ENCODE measurements at regions not wholly inside any gene's neighbourhood (a gene's known extent, or its start where the extent isn't known, plus 50 kb on each side); places are given as distances from the start of the nearest gene placed in this dataset.
"Not testable (repeated sequence)": the region's sequence is repeated elsewhere in the genome, so short reads cannot be mapped to it uniquely, and the experiment has no call there.

DNA sequence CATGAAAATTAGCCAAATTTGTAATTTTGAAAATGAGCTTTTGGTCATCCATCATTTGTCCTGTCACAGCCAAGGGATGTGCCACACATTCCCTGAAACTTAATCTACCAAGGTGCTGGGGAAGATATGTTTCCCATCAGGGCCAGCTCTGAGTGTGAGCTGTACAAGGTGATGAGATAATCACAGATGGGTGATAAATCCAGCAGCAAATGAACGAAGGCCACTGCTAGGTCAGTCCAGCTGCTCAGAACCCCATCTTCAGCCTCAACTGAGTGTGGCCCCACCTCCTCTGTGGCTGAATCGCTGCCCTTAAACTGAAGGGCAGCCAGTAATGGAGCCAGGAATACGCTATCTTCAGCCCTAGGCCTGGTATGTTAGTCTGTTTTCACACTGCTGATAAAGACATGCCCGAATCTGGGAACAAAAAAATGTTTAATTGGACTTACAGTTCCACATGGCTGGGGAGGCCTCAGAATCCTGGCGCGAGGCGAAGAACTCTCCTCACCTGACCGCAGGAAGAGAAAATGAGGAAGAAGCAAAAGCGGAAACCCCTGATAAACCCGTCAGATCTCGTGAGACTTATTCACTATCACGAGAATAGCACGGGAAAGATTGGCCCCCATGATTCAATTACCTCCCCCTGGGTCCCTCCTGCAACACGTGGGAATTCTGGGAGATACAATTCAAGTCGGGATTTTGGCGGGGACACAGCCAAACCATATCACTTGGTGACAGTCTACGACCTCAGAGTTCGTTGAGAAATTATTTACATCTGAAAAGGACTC lies 553.0 kb downstream of the NTRK3 start:
- Mint-ChIP-seq H3K4me3 (no peak overlapping the region), H3K27ac (no peak overlapping the region), H3K27me3 (ENCODE audit: insufficient read depth) (no peaks in the 10 kb centered on the region), H3K36me3 (ENCODE audit: low read depth) (no peaks in the 10 kb centered on the region), H3K9me3 (peaks cover 2% of the 10 kb centered on the region), H3K4me1 (peaks cover 5% of the 10 kb centered on the region)
- H3K36me3 ChIP-seq (ENCODE audit: control insufficient read depth, insufficient read depth, low read length): no peaks in the 10 kb centered on the region
- no peak for DNase-seq
- no peaks in the 10 kb centered on the region for H3K4me1 ChIP-seq (ENCODE audit: control insufficient read depth, insufficient read depth, low read length)
- 84 to 90% methylated on average over 17 to 18 of the region's 18 CpGs for WGBS, 2 experiments (ENCODE audit: insufficient coverage in 1 of 2, insufficient read length in 1 of 2)
- H3K9ac ChIP-seq (ENCODE audit: extremely low read depth, low read length, poor library complexity, severe bottlenecking): no peak overlapping the region
- H3K27ac ChIP-seq (ENCODE audit: low read depth, low read length): no peak overlapping the region
- TF ChIP-seq, protein P1, sequence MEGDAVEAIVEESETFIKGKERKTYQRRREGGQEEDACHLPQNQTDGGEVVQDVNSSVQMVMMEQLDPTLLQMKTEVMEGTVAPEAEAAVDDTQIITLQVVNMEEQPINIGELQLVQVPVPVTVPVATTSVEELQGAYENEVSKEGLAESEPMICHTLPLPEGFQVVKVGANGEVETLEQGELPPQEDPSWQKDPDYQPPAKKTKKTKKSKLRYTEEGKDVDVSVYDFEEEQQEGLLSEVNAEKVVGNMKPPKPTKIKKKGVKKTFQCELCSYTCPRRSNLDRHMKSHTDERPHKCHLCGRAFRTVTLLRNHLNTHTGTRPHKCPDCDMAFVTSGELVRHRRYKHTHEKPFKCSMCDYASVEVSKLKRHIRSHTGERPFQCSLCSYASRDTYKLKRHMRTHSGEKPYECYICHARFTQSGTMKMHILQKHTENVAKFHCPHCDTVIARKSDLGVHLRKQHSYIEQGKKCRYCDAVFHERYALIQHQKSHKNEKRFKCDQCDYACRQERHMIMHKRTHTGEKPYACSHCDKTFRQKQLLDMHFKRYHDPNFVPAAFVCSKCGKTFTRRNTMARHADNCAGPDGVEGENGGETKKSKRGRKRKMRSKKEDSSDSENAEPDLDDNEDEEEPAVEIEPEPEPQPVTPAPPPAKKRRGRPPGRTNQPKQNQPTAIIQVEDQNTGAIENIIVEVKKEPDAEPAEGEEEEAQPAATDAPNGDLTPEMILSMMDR (conservative IDR thresholded peaks at IDR 0.05): no peak
- H3K4me3 ChIP-seq (ENCODE audit: low read length): no peak overlapping the region
- no peaks in the 10 kb centered on the region for H3K9me3 ChIP-seq (ENCODE audit: control insufficient read depth, low read length)
- H3K27me3 ChIP-seq (ENCODE audit: control insufficient read depth, insufficient read depth, low read length, poor library complexity, severe bottlenecking): no peaks in the 10 kb centered on the region

DNA sequence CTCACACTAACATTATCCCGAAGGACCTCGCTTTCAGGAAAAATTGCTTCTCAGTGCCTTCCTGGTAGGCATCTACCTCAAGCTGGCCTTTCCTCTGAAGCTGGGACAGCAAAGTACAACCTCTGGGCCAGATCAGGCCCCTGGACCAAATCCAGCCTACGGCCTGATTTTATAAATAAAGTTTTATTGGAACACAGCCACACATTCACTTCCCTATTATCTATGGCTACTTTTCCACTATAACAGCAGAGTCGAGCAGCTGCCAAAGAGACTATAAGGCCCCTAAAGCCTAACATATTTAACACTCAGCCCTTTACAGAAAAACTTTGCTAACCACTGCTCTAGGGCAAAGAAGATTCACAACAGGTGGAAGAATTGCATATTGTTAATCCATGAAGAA lies 554.3 kb downstream of the NTRK3 start:
- Histone ChIP-seq H3K4me1 (ENCODE audit: control insufficient read depth, insufficient read depth, low read length) (no peaks in the 10 kb centered on the region), H3K4me3 (ENCODE audit: low read length) (no peak overlapping the region), H3K36me3 (ENCODE audit: control insufficient read depth, insufficient read depth, low read length) (no peaks in the 10 kb centered on the region), H3K9me3 (ENCODE audit: control insufficient read depth, low read length) (no peaks in the 10 kb centered on the region), H3K27ac (ENCODE audit: low read depth, low read length) (no peak overlapping the region), H3K27me3 (ENCODE audit: control insufficient read depth, insufficient read depth, low read length, poor library complexity, severe bottlenecking) (no peaks in the 10 kb centered on the region), H3K9ac (ENCODE audit: extremely low read depth, low read length, poor library complexity, severe bottlenecking) (no peak overlapping the region)
- H3K36me3 Mint-ChIP-seq (ENCODE audit: low read depth): no peaks in the 10 kb centered on the region
- H3K9me3 Mint-ChIP-seq: peaks cover 10% of the 10 kb centered on the region
- TF ChIP-seq, protein P1 (conservative IDR thresholded peaks at IDR 0.05): no peak
- no peaks in the 10 kb centered on the region for H3K27me3 Mint-ChIP-seq (ENCODE audit: insufficient read depth)
- no peak overlapping the region for H3K4me3 Mint-ChIP-seq
- 91 to 100% methylated on average over 2 to 4 of the region's 4 CpGs for WGBS, 2 experiments (ENCODE audit: insufficient coverage in 1 of 2, insufficient read length in 1 of 2)
- no peak overlapping the region for H3K27ac Mint-ChIP-seq
- H3K4me1 Mint-ChIP-seq: no peaks in the 10 kb centered on the region
- no peak for DNase-seq

- H3K27me3 ChIP-seq (ENCODE audit: control insufficient read depth, insufficient read depth, low read length, poor library complexity, severe bottlenecking); H3K4me1 Mint-ChIP-seq; H3K27me3 Mint-ChIP-seq (ENCODE audit: insufficient read depth); H3K4me3 ChIP-seq (ENCODE audit: low read length); H3K9ac ChIP-seq (ENCODE audit: extremely low read depth, low read length, poor library complexity, severe bottlenecking); H3K9me3 ChIP-seq (ENCODE audit: control insufficient read depth, low read length); H3K27ac Mint-ChIP-seq; DNase-seq; H3K4me1 ChIP-seq (ENCODE audit: control insufficient read depth, insufficient read depth, low read length); H3K4me3 Mint-ChIP-seq; H3K36me3 ChIP-seq (ENCODE audit: control insufficient read depth, insufficient read depth, low read length); H3K27ac ChIP-seq (ENCODE audit: low read depth, low read length); H3K36me3 Mint-ChIP-seq (ENCODE audit: low read depth): not testable (repeated sequence)
- WGBS, 2 experiments (ENCODE audit: insufficient coverage in 1 of 2, insufficient read length in 1 of 2): 72 to 100% methylated on average over 1 to 2 of the region's 2 CpGs
- H3K9me3 Mint-ChIP-seq: peaks cover 17% of the 10 kb centered on the region
These were observed 558.1 kb downstream of the NTRK3 start for GRCh38 chr15:87698467-87698866.

Data from endodermal cell (in vitro differentiated cells).